ENCODE measurements at regions not wholly inside any gene's neighbourhood (a gene's known extent, or its start where the extent isn't known, plus 50 kb on each side); places are given as distances from the start of the nearest gene placed in this dataset.

DNA sequence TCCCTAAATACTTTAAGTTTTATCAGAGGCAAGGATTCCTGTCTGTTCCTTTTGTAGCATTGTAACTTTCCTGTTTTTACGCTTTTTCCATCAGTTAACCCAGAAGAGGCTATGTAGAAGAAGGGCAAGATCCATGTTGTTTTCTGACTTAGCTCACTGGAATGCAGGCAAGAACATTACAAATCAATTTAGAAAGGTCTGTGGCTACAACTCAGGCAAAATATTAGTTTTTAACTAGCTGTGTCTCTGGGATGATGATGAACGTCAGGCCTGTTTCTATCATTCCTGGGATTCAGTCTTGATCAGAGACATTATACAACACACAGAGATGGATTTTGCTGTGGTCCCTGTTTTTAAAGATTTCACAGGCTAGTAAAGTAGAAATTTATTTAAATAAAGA is 813.0 kb upstream of the POU3F4 start:
- DNase-seq (ENCODE audit: low read depth, low spot score) (no peak), FAIRE-seq (no peak)
- Histone ChIP-seq H3K79me2 (ENCODE audit: control insufficient read depth, insufficient read depth, low read length) (no peaks in the 10 kb centered on the region), H3K4me2 (ENCODE audit: insufficient read depth, low read length) (no peak overlapping the region), H4K20me1 (replicated peaks; ENCODE audit: control insufficient read depth, extremely low read depth, insufficient read depth, low read length) (no peaks in the 10 kb centered on the region), H3K36me3 (ENCODE audit: control insufficient read depth in 2 of 2, extremely low read depth in 1 of 2, insufficient read depth in 2 of 2, low read length in 2 of 2) (no peaks in the 10 kb centered on the region), H3K9ac (replicated peaks; ENCODE audit: extremely low read depth, insufficient read depth, low read length) (no peak overlapping the region), H2AFZ (ENCODE audit: low read depth, low read length) (no peak overlapping the region), H3K4me3 (replicated peaks in 1 of 3; ENCODE audit: insufficient read depth in 1 of 3, low read depth in 1 of 3, low read length in 3 of 3) (no peak overlapping the region), H3K27me3 (ENCODE audit: control insufficient read depth in 2 of 2, insufficient read depth in 2 of 2, low read length in 2 of 2) (no peaks in the 10 kb centered on the region), H3K4me1 (ENCODE audit: control insufficient read depth, extremely low read depth, insufficient read depth, low read length) (no peaks in the 10 kb centered on the region), H3K9me1 (replicated peaks; ENCODE audit: control insufficient read depth, extremely low read depth, insufficient read depth, low read length) (no peaks in the 10 kb centered on the region), H3K27ac (ENCODE audit: insufficient read depth, low read depth, low read length) (no peak overlapping the region), H3K9me3 (replicated peaks; ENCODE audit: control insufficient read depth, insufficient read depth, low read length) (no peaks in the 10 kb centered on the region)
- intact Hi-C loops (cut with micrococcal nuclease): no loop called here
- POLR2A ChIA-PET: no interaction called here
- dilution Hi-C loops (cut with MboI; ENCODE audit: extremely low pct_ligation_motif_present, low sequenced_read_pairs): no loop called here
- BruUV-seq (replicated peaks): no TSS peak
- TF ChIP-seq POLR2A (IDR thresholded peaks at IDR 0.05; ENCODE audit: low read depth, low read length) (no peak), GATA2 (IDR thresholded peaks at IDR 0.05; ENCODE audit: insufficient read depth, insufficient read length, low read depth, low read length) (no peak), POLR2AphosphoS5 (IDR thresholded peaks at IDR 0.05; ENCODE audit: insufficient read depth, low read depth, low read length) (no peak), EZH2 (IDR thresholded peaks at IDR 0.05; ENCODE audit: borderline replicate concordance, low read depth, low read length, severe bottlenecking) (no peak), MYC (IDR thresholded peaks at IDR 0.05; ENCODE audit: low read depth, low read length) (no peak), JUN (IDR thresholded peaks at IDR 0.05; ENCODE audit: borderline replicate concordance, insufficient read depth, insufficient read length, low read depth) (no peak), CTCF (IDR thresholded peaks at IDR 0.05; ENCODE audit: extremely low read depth in 1 of 2, insufficient read depth in 1 of 2, low read depth in 1 of 2, low read length in 2 of 2) (no peak), FOS (IDR thresholded peaks at IDR 0.05; ENCODE audit: borderline replicate concordance, insufficient read depth, low read length) (no peak), MAX (IDR thresholded peaks at IDR 0.05; ENCODE audit: insufficient read depth, insufficient read length) (no peak)
- CTCF ChIA-PET: no interaction called here

Data from endothelial cell of umbilical vein (primary cell).